MCF 10A (cell line): ENCODE measurements at regions not wholly inside any gene's neighbourhood (a gene's known extent, or its start where the extent isn't known, plus 50 kb on each side); places are given as distances from the start of the nearest gene placed in this dataset.

Experiments used
- BruUV-seq: library from RNA; stranded (reverse); fragments of 400-500 nt; replicated peaks from 2 replicates; lab custom pipeline; 2021; lab: Mats Ljungman, UMichigan
- CTCF ChIA-PET: fragments of 300-600 bp; sonication (Branson Sonifier 250); formaldehyde crosslinking; extraction: SDS; loops from one replicate; lab custom pipeline; 2021; ENCODE audit warnings: antibody characterized with exemption, inconsistent platforms; lab: Yijun Ruan, JAX
- POLR2A ChIA-PET: fragments of 300-600, 350-650 bp; sonication (Branson Sonifier 250); formaldehyde crosslinking; extraction: SDS; loops from one replicate; lab custom pipeline; 2020; ENCODE audit warnings: antibody characterized with exemption, inconsistent platforms; lab: Yijun Ruan, JAX
- DNase-seq: peaks from one replicate; pipeline ENCODE4 v3.0.0-alpha.2; 2018; ENCODE audit not compliant: unreplicated experiment
- H3K27ac Mint-ChIP-seq: one replicate; pipeline ENCODE4 v1.8.0; 2022; ENCODE audit warnings: mild to moderate bottlenecking, low read depth, mixed read lengths; ENCODE audit not compliant: unreplicated experiment
- H3K27me3 Mint-ChIP-seq: one replicate; pipeline ENCODE4 v1.8.0; 2022; ENCODE audit warnings: mixed read lengths; ENCODE audit not compliant: insufficient read depth, unreplicated experiment
- H3K36me3 Mint-ChIP-seq: one replicate; pipeline ENCODE4 v1.8.0; 2022; ENCODE audit warnings: mild to moderate bottlenecking, moderate library complexity, mixed read lengths; ENCODE audit not compliant: insufficient read depth, unreplicated experiment
- H3K4me1 Mint-ChIP-seq: one replicate; pipeline ENCODE4 v1.8.0; 2022; ENCODE audit warnings: mixed read lengths; ENCODE audit not compliant: insufficient read depth, unreplicated experiment
- H3K4me3 Mint-ChIP-seq: one replicate; pipeline ENCODE4 v1.8.0; 2022; ENCODE audit warnings: mild to moderate bottlenecking, moderate library complexity, mixed read lengths; ENCODE audit not compliant: unreplicated experiment
- H3K9me3 Mint-ChIP-seq: one replicate; pipeline ENCODE4 v1.8.0; 2022; ENCODE audit warnings: mixed read lengths; ENCODE audit not compliant: unreplicated experiment
- intact Hi-C: fragments of 100-400 bp; cut with micrococcal nuclease; formaldehyde crosslinking; loops from 2 replicates; pipeline ENCODE4 v1.14.1; 2022
- TF ChIP-seq, protein P1 (sequence below): fragments of 200-600 bp; IDR thresholded peaks from one replicate; pipeline ENCODE4 v1.8.0; 2022; ENCODE audit warnings: antibody characterized with exemption, mild to moderate bottlenecking; ENCODE audit not compliant: unreplicated experiment

DNA sequence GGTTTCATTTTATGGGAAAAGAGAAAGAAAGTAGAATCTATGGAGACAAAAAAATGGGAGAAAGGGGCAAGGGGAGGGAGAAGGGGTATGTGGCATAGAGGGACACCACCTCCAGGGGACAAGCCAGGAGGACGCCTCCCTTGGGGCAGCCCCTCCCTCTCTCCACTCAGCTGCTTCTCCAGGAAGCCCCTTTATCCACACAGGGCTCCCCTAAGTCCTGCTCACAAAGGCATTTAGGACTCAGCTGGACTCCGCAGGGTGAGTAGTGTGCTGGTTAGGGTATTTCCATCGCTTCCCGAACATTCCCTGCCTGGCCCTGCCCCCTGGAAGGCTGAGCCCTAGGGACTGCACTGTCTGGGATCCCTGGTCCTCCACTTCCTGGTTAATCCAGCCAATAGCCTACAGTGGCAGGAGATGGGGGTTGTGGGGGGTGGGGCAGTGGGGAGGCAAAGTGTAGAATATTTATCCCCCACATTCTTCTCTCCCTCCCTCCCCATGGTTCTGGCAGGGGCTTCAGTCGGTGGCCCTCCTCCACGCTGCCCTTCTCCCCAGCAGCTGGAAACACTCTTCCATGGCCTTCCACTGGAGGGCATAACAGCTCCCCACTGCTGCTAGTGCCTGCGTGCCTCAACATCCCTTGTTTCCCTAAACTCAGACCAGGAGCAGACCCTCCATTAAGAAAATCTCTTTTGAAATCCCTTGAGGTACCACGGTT is 84.8 kb downstream of the SNX5 start:
- no peak for DNase-seq
- ChIA-PET POLR2A (no interaction called here), CTCF (interaction anchor here (0.5 to 3.4 kb wide), 4 partner anchors 9 to 46 kb away, joined by 3 to 22 read pairs (median 5); no protein-coding TSS in a partner anchor)
- H3K4me1 Mint-ChIP-seq: peaks cover 17% of the 10 kb centered on the region
- no peak overlapping the region for H3K27ac Mint-ChIP-seq
- no peaks in the 10 kb centered on the region for H3K36me3 Mint-ChIP-seq
- intact Hi-C loops: no loop called here
- no peaks in the 10 kb centered on the region for H3K27me3 Mint-ChIP-seq
- H3K9me3 Mint-ChIP-seq: no peaks in the 10 kb centered on the region
- no TSS peak for BruUV-seq
- TF ChIP-seq, protein P1, sequence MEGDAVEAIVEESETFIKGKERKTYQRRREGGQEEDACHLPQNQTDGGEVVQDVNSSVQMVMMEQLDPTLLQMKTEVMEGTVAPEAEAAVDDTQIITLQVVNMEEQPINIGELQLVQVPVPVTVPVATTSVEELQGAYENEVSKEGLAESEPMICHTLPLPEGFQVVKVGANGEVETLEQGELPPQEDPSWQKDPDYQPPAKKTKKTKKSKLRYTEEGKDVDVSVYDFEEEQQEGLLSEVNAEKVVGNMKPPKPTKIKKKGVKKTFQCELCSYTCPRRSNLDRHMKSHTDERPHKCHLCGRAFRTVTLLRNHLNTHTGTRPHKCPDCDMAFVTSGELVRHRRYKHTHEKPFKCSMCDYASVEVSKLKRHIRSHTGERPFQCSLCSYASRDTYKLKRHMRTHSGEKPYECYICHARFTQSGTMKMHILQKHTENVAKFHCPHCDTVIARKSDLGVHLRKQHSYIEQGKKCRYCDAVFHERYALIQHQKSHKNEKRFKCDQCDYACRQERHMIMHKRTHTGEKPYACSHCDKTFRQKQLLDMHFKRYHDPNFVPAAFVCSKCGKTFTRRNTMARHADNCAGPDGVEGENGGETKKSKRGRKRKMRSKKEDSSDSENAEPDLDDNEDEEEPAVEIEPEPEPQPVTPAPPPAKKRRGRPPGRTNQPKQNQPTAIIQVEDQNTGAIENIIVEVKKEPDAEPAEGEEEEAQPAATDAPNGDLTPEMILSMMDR: no peak
- no peak overlapping the region for H3K4me3 Mint-ChIP-seq

DNA sequence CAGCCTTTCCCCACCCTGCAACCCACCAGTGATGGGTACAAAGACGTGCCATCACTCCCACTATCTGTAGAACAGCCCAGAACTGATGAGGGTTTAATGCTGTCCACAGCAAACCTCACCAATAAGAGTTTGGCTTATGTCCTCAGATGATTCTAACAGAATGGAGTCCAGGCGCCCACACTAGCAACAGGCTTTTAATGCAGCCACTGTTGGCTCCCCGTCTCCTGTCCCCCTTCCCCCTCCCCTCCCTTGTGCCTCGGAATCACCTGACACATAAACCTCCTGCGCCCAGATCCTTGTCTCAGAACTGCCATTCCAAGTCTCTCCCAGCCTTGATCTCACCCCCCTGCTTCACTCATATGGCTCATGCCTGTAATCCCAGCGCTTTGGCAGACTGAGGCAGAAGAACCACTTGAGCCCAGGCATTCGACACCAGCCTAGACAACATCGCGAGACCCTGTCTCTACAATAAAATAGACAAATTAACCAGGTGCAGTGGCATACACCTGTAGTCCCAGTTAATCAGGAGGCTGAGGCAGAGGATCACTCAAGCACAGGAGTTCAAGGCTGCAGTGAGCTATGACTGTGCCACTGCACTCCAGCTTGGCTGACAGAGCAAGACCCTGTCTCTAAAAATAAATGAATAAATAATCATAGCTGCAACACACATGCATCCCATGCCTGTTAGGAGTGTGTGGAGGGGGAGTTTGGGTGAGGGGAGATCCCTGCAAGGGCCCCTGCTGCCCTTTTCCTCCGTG is 85.6 kb downstream of the SNX5 start:
- H3K27me3 Mint-ChIP-seq: no peaks in the 10 kb centered on the region
- intact Hi-C loops: no loop called here
- no peaks in the 10 kb centered on the region for H3K9me3 Mint-ChIP-seq
- no peak for DNase-seq
- BruUV-seq: no TSS peak
- H3K36me3 Mint-ChIP-seq: no peaks in the 10 kb centered on the region
- TF ChIP-seq, protein P1: no peak
- no peak overlapping the region for H3K4me3 Mint-ChIP-seq
- peaks cover 15% of the 10 kb centered on the region for H3K4me1 Mint-ChIP-seq
- POLR2A ChIA-PET: no interaction called here
- CTCF ChIA-PET: interaction anchor here (1.6 to 3.4 kb wide), 2 partner anchors 15 to 26 kb away, joined by 3 to 22 read pairs; no protein-coding TSS in a partner anchor
- no peak overlapping the region for H3K27ac Mint-ChIP-seq

- Mint-ChIP-seq H3K4me1 (peaks cover 12% of the 10 kb centered on the region), H3K4me3 (no peak overlapping the region), H3K36me3 (no peaks in the 10 kb centered on the region), H3K9me3 (no peaks in the 10 kb centered on the region), H3K27me3 (no peaks in the 10 kb centered on the region), H3K27ac (no peak overlapping the region)
- ChIA-PET POLR2A (no interaction called here), CTCF (interaction anchor here (1.1 kb wide), 1 partner anchor 13 kb away, joined by 4 read pairs; no protein-coding TSS in a partner anchor)
- no peak for DNase-seq
- BruUV-seq: no TSS peak
- TF ChIP-seq, protein P1: no peak
- intact Hi-C loops: no loop called here
These were observed 86.3 kb downstream of the SNX5 start for GRCh38 chr20:17882065-17882833.

DNA sequence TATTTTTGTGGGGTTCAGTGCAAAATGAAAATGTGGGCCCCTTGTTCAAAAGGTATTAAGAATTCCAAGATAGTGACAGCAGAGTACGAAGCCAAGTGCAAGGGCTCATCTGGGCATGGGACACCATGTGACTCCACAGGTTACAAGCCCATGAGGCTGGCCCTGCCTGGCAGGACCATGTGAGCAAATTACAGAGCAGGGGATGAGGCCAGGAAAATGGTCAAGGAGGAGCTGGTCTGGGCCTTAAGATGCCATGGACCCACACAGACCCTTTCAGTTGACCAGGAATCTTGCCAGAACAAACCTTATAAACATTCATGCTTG is 86.9 kb downstream of the SNX5 start:
- no peak for DNase-seq
- no TSS peak for BruUV-seq
- no peaks in the 10 kb centered on the region for H3K27me3 Mint-ChIP-seq
- intact Hi-C loops: no loop called here
- no peak overlapping the region for H3K27ac Mint-ChIP-seq
- TF ChIP-seq, protein P1: no peak
- no peaks in the 10 kb centered on the region for H3K36me3 Mint-ChIP-seq
- H3K9me3 Mint-ChIP-seq: no peaks in the 10 kb centered on the region
- ChIA-PET CTCF (interaction anchor here (0.5 to 1.1 kb wide), 2 partner anchors 14 to 201 kb away, joined by 3 to 4 read pairs; no protein-coding TSS in a partner anchor), POLR2A (no interaction called here)
- H3K4me1 Mint-ChIP-seq: peaks cover 12% of the 10 kb centered on the region
- no peak overlapping the region for H3K4me3 Mint-ChIP-seq
